ENCODE measurements at regions not wholly inside any gene's neighbourhood (a gene's known extent, or its start where the extent isn't known, plus 50 kb on each side); places are given as distances from the start of the nearest gene placed in this dataset.

DNA sequence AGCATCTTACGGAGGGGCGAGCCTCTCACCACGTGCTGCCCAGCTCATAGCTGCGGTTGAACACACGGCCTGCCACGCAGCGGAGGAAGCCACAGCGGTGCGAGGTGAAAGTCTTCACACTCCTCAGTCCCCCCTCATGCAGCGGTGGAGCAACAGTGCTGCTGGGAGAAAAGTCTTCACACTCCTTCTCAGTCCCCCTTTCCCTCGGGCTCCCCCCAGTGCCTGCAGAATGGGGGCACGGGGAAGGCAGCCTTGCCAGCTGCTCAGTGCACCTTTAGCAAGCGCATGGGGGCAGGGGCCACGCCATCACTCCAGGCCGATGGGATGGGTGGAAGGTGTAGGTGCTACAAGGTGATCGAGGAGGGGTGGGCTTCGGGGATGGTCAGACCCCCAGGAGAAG is 206.3 kb upstream of the TCERG1L start:
- intact Hi-C loops (cut with DNase I) = no loop called here
- no peak for DNase-seq (ENCODE audit: extremely low spot score)
- no peaks in the 10 kb centered on the region for H3K4me1 ChIP-seq
- H3K27ac ChIP-seq (replicated peaks in 1 of 4) = no peak overlapping the region
- 89% methylated on average over 14 of the region's 17 CpGs for WGBS
- no peak for TF ChIP-seq POLR2A (IDR thresholded peaks at IDR 0.05; ENCODE audit: low read depth)
- TF ChIP-seq POLR2AphosphoS5 (IDR thresholded peaks at IDR 0.05) = no peak
- TF ChIP-seq, protein P1, sequence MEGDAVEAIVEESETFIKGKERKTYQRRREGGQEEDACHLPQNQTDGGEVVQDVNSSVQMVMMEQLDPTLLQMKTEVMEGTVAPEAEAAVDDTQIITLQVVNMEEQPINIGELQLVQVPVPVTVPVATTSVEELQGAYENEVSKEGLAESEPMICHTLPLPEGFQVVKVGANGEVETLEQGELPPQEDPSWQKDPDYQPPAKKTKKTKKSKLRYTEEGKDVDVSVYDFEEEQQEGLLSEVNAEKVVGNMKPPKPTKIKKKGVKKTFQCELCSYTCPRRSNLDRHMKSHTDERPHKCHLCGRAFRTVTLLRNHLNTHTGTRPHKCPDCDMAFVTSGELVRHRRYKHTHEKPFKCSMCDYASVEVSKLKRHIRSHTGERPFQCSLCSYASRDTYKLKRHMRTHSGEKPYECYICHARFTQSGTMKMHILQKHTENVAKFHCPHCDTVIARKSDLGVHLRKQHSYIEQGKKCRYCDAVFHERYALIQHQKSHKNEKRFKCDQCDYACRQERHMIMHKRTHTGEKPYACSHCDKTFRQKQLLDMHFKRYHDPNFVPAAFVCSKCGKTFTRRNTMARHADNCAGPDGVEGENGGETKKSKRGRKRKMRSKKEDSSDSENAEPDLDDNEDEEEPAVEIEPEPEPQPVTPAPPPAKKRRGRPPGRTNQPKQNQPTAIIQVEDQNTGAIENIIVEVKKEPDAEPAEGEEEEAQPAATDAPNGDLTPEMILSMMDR (IDR thresholded peaks at IDR 0.05) = no peak
- no peak for TF ChIP-seq EP300 (IDR thresholded peaks at IDR 0.05)
- peaks cover 0 to 49% (median 0%) of the 10 kb centered on the region in 4 donors for H3K27me3 ChIP-seq
- H3K9me3 ChIP-seq = no peaks in the 10 kb centered on the region
- no peak overlapping the region for H3K4me3 ChIP-seq
- no peaks in the 10 kb centered on the region for H3K36me3 ChIP-seq

DNA sequence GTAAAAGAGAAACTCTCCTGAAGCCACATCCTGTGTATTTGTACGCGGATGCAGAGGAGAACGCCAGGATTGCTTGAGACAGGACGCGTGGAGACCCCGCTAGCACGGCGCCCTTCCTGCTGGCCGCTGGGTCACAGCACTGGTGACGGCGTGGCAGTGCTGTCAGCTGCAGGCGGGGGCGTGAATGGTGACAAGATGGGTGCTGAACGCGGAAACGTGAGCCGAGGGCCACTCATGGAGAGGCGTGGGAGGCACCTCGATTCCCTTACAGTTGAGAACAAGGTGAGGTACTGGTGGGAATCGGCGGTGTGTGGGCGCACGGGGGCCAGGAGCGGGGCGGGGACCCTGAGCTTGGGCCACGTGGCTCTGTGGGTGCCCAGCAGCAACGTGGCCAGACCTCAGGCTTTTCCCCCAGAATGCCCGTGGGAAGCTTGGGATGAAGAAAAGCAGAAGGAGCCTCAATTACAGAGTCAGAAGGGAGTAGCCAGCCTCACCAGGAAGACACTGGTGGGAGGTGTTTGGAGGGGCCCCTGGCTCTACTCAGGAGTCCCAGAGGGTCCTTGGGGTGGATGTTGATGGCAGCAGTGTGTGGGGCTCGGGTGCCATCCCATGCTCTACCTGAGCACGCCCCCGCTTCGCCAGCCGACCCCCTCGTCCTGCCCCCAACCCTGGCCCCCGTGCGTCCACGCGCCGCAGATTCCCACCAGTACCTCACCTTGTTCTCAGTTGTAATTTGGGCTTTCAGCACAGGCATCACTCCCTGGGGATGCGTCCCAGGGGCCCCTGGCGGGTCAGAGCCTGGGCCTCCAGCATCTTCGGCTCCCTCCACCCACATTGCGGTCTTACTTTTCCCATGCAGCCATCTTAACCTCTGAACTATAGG is 208.4 kb upstream of the TCERG1L start:
- DNase-seq (ENCODE audit: extremely low spot score) = no peak

DNA sequence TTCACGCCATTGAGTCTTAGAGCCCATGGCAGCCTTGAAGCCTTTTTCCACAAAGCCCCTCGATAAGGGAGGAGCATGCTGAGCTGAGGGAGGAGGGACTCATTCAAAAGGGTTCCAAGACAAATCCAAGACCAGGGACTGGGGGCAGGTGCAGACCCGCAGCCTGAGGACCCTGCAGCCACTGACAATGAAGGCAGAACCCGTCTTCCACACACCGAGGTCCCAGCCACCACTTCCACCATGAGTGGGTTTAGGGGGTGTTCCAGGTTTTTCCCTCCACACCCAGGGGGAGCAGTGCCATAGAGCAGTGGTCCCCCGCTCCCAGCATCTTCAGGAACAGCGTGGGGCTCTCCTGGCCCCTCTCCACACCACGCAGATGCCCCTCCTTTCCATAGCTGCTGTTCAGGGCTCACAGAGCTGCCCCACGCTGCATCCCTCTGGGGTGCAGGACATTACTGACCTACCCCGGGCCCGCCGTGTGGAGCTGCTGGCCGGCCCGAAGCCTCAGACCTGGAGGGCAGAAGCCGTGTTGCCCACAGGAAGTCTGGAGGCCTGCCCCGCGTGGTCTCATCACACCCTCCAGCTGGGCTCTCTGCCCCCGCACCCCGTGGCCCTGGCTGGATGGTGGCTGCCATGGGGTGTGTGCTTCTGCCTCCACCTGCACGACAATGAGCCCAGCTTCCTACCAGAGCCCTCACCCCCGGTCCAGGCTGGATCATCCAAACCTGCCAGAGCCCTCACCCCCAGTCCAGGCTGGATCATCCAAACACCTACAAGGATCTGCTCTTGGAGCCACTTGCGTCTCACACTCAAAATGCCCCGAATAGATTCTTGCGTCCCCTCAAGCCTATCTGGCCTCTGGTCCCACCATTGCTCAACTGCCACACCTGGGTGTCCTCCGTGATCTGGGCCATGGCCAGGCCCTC is 220.0 kb upstream of the TCERG1L start:
- Histone ChIP-seq H3K27me3 (peaks cover 0 to 19% (median 0%) of the 10 kb centered on the region in 4 donors), H3K27ac (replicated peaks in 1 of 4) (no peak overlapping the region), H3K9me3 (no peaks in the 10 kb centered on the region), H3K36me3 (no peaks in the 10 kb centered on the region), H3K4me3 (no peak overlapping the region), H3K4me1 (no peaks in the 10 kb centered on the region)
- intact Hi-C loops (cut with DNase I) = no loop called here
- DNase-seq (ENCODE audit: extremely low spot score) = no peak
- TF ChIP-seq, protein P1 (IDR thresholded peaks at IDR 0.05) = no peak
- TF ChIP-seq EP300 (IDR thresholded peaks at IDR 0.05) (no peak), POLR2AphosphoS5 (IDR thresholded peaks at IDR 0.05) (no peak), POLR2A (IDR thresholded peaks at IDR 0.05; ENCODE audit: low read depth) (no peak)
- WGBS = 94% methylated on average over 10 of the region's 25 CpGs

More for the DNA sequence above, 208.4 kb upstream of the TCERG1L start:
- Histone ChIP-seq H3K36me3 (no peaks in the 10 kb centered on the region), H3K27ac (replicated peaks in 1 of 4) (no peak overlapping the region), H3K9me3 (peaks cover 0 to 10% (median 7%) of the 10 kb centered on the region in 4 donors), H3K4me3 (no peak overlapping the region), H3K4me1 (no peaks in the 10 kb centered on the region), H3K27me3 (peaks cover 0 to 28% (median 0%) of the 10 kb centered on the region in 4 donors)
- intact Hi-C loops (cut with DNase I) = no loop called here
- 86% methylated on average over 33 of the region's 43 CpGs for WGBS
- TF ChIP-seq POLR2AphosphoS5 (IDR thresholded peaks at IDR 0.05) (no peak), EP300 (IDR thresholded peaks at IDR 0.05) (no peak), POLR2A (IDR thresholded peaks at IDR 0.05; ENCODE audit: low read depth) (no peak)
- TF ChIP-seq, protein P1 (IDR thresholded peaks at IDR 0.05) = no peak

DNA sequence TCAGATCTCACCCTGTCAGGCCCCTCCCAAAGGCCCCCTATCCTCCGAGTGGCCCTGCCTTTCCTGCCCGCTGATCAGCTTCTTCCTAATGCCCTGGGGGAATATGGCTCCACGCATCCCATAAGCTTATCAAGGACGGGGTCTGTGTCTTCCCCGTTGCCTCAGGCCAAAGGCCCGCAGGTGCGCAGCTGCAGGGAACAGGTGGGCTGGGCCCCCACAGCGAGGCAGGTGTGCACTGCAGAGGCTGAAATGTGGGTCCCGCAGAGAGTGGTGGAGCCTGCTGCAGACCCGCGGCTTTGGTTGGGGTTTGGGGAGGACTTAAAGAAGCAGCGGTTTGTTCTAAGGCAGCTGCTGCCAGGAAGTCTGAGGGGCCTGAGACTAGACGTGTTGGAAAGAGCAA is 220.8 kb upstream of the TCERG1L start:
- intact Hi-C loops (cut with DNase I) = no loop called here
- no peak overlapping the region for H3K4me3 ChIP-seq
- 88% methylated on average over 11 of the region's 13 CpGs for WGBS

More for the DNA sequence above, 220.8 kb upstream of the TCERG1L start:
- TF ChIP-seq, protein P1 (IDR thresholded peaks at IDR 0.05) = no peak
- TF ChIP-seq POLR2AphosphoS5 (IDR thresholded peaks at IDR 0.05) = no peak
- no peak for TF ChIP-seq EP300 (IDR thresholded peaks at IDR 0.05)
- no peak for TF ChIP-seq POLR2A (IDR thresholded peaks at IDR 0.05; ENCODE audit: low read depth)
- Histone ChIP-seq H3K9me3 (no peaks in the 10 kb centered on the region), H3K36me3 (no peaks in the 10 kb centered on the region), H3K27me3 (peaks cover 0 to 19% (median 0%) of the 10 kb centered on the region in 4 donors), H3K4me1 (no peaks in the 10 kb centered on the region), H3K27ac (replicated peaks in 1 of 4) (no peak overlapping the region)
- DNase-seq (ENCODE audit: extremely low spot score) = no peak
